Central memory CD4-positive, alpha-beta T cell (primary cell): ENCODE measurements at regions not wholly inside any gene's neighbourhood (a gene's known extent, or its start where the extent isn't known, plus 50 kb on each side); places are given as distances from the start of the nearest gene placed in this dataset.
"Not testable (repeated sequence)": the region's sequence is repeated elsewhere in the genome, so short reads cannot be mapped to it uniquely, and the experiment has no call there.

Experiments used
- DNase-seq: peaks from one replicate; pipeline ENCODE4 v3.0.0; 2022

GRCh38 chr17:18546514-18547398 is 70.2 kb downstream of the LGALS9C start:
- not testable (repeated sequence) for DNase-seq

DNA sequence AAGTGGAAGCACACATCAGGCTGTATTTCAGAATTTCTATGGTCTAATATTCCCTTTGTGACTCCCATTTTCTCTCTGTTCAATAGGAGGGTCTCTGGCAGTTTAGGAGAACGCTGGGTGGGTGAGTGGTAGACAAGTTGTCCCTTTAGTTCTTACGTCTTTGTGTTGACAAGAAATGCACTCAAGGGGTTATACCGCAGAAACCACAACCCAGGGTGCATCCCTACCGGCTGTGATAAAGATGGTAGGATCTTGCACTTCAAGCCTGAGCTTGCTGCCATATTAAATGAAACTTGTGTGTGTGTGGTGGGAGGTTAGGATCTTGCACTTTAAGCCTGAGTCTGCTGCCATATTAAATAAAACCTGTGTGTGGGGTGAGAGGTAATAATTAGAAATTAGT is 80.5 kb downstream of the LGALS9C start:
- not testable (repeated sequence) for DNase-seq

GRCh38 chr17:18563381-18564098 is 80.7 kb downstream of the TBC1D28 start:
- peak; percentile 66 for DNase-seq

DNA sequence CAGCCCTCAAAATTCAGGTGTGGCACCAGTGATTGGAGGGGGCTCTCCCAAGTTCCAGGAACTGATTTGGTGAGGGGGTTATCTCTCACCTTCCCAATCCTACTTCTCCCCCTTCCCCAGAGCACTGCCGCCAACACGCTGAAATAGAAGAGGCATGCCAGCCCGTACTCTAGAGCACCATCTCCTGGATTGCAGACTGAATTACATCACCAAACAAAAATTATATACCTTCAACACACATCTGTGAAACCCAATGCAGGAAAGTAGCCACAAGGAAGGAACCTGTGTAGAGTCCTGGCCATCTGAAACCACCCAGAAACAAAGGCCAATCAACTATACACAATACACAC is 80.1 kb downstream of the TBC1D28 start:
- peak; percentile 60 for DNase-seq

DNA sequence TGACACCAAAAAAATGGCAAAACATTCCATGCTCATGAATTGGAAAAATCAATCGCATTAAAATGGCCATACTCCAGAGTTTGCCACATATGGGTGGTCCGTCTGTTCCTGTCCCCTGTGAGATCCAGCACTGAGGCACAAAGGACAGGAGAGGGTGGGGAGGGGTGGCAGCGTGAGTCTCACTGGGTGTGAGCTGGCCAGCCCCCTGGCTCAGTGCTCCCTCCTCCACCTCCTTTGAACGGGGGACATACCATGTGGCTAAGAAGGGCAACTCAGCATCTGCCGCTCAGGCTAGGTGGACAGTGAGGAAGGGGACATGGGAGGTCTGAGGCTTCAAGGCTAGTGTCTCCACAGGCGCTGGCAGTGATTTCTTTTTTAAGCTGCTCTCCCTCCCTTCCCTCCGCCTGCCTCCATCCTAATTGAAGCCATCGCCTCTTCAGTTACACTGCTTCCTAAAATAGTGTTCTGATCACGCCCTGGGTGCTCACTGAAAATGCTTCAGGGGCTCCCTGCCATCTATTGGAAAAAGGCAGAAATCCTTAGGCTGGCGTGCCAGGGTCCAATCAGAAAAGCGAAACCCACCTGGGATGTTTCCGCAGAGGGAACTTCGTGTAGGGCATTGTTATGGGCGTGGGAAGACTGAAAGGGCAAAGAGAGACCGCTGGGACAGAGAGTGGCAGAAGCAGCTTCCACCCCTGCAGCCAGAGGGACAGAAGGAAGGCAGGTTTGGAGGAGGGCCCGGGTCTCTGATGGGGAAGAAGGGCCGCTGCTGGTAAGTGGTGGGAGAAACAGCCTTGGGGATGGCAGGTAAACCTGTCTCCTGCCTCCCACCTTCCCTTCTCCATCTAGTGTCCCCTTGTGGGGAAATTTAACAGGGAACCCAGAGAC is 75.8 kb downstream of the TBC1D28 start:
- DNase-seq, result not testable (repeated sequence)

DNA sequence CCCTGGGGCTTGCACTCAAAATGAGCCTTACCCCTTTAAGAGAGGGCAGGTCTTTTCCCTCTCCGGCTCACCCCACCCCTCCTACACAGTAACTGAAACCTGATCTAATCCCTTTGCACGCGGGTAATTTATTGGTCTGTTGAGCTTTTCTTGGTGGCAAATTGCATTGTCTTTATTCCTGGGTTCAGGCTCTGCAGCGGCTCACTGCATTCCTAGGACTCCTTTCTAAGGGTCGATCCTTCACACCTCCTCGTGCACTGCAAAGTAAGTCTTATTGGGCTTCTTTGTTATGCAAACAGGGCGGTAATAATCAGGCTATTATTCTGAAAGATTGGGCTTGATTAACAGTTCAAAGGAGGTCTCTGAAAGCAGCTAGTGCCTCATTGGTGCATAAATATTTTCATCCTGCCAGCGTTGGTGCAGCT is 74.7 kb downstream of the TBC1D28 start:
- not testable (repeated sequence) for DNase-seq

DNA sequence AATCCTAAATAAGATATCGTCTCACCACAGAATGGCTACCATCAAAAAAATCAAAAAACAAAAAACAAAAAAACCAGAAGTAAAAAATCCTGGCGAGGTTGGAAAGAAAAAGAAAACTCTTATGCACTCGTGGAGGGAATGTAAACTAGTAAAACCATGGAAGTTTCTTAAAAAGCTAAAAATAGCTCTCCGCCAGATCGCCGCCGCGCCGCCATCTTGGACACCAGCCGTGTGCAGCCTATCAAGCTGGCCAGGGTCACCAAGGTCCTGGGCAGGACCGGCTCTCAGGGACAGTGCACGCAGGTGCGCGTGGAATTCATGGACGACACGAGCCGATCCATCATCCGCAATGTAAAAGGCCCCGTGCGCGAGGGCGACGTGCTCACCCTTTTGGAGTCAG is 71.7 kb downstream of the TBC1D28 start:
- not testable (repeated sequence) for DNase-seq

DNA sequence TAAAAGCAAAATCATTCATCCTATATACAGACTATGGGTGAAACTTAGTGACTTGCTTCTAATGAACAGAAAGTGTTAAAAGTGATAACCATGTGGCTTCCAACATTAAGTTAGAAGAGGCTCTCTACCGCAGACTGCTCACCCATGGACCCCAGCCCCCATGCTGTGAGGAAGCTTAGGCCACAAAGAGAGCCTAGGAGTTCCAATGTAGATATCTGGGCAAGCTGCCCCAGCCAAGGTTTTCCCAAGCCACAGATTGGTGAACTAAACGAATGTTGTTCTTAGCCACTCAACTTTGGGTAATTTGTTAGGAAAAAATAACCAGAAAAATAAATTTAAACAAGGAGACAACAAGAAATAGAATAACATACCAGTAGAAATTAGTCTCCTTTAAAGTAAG is 70.1 kb downstream of the TBC1D28 start:
- not testable (repeated sequence) for DNase-seq
